GM12874 (cell line): ENCODE measurements at regions not wholly inside any gene's neighbourhood (a gene's known extent, or its start where the extent isn't known, plus 50 kb on each side); places are given as distances from the start of the nearest gene placed in this dataset.

Experiments
- CTCF ChIP-seq: IDR thresholded peaks from 2 replicates; pipeline ENCODE4 v1.5.1; 2011; ENCODE audit warnings: low read depth, mild to moderate bottlenecking, control low read depth, low read length, moderate library complexity; ENCODE audit not compliant: insufficient read depth

- TF ChIP-seq CTCF = no peak
Observed at GRCh38 chr14:34065236-34065635, 114.4 kb upstream of the EGLN3 start.

DNA sequence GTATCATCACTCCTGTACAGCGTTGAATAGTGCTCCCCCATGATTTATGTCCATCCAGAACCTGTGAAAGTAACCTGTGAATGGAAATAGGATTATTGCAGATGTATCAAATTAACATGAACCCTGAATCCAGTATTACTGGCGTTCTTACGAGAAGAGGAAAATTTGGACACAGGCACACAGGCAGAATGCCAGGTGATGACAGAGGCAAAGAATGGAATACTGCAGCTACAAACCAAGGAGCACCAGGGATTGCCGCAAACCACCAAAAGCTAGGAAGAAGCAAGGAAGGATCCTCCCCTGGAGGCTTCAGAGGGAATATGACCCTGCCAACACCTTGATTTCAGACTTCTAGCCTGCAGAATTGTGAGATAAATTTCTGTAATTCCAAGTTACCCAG, 113.5 kb upstream of the EGLN3 start:
- TF ChIP-seq CTCF = no peak

DNA sequence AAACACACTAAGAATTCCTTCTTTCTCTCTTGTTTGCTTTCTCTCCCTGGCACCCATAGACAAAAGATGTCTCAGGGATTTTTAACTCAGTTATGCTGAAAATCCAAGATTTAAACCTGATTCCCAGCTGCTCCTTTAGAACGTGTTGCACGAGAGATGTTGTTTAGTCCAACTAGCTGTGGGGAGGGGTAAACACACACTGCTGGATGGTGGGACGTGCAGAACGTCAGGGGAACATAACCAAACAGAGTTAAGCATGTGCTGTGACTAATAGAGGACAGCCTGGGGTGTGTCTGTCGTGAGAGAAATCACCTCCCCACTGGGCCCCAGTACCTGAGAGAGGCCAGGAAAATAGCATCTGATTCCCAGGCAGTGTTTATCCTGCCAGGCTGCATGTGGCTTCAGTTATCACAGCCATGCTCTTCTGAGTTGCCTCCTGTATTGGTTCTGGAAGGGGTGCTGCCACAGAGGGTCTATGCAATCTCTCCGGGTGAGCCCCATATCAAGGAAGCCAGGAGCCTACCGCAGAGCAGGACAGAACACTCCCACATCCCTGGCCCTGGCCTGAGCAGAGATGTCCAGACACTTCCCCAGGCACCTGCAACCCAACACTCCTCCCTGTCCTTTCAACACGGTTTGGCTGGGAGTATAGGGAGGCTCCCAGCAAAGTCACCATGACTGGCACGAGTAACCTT, 112.7 kb upstream of the EGLN3 start:
- no peak for TF ChIP-seq CTCF

GRCh38 chr14:34063042-34063441, 112.2 kb upstream of the EGLN3 start:
- TF ChIP-seq CTCF = no peak

DNA sequence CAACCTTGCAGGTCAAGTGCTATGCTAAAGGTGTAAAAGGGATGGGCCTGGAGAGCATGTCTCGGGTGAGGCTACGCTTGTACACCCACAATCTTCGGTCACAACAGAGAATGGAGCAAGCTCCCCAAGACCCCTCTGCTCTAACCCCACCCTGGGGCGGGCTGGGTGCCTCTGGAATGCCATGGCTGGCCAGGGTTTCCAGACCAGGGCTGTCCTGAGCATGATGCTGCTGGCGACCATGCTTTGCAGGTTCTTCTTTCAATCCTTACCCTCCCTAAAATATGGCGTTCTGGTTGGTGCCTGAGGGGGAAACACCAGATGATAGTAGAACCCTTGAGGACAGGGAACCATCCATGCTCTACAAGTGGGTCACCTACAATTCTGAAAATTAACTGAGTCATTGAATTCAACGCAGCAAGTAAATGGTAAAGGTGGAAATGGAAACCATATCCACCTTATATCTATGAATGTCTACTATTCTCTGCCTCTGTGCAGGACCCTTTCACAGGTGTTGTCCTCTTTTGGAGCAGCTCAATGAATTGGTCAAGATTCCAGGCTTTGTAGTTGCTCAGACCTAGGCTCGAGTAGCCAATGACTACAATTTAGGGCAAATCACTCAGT, 111.6 kb upstream of the EGLN3 start:
- TF ChIP-seq CTCF = no peak

DNA sequence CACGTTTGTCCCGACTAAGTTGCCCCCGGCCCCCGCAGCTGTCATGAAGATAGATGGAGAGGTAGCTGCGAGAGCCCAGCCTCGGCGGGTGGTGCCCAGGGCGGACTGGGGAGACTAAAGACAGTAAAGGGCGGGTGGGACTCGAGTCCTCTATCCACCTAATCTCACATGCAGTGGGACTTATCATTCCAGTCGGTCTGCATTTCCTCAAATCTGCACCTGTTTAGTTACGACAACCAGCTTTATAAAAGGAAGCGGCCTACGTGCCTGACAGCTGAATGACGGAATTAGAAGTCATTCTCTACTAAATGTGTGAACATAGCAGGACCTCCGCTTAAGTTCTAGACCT, 109.8 kb upstream of the EGLN3 start:
- no peak for TF ChIP-seq CTCF

DNA sequence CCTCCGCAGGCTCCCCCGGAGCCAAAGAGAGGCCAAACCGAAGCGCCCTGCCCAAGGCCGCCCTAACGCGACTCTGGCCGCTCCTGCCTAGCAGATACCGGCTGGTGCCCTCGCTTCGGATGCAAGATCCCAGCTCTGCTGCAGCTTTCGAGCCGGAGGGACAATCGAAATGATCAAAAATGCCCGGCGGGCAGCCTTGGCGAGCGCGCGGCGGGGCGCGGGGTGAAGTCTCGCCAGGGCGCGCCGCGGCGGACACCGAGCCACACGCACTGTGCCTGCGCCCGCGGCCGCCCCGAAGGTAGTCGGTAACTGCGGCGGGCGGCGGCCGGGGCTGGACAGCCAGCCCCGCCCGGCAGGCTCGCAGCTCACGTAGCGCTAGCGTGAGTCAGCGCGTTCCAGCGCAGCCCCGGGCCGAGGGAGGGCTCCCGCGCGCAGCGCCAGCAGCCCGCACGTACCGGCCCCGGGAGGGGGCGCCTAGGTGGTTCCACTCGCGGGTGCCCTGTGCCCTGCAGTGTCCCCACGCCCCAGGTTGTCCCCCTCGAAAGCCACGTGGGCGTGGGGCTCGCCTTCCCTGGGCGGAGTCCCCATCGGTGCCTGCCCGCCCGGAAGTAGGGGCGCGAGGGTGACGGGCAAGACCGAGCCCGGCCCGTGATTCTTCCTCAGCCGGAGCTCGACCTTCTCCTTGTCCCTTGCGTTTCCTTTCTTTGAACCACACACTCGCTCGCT, 109.2 kb upstream of the EGLN3 start:
- TF ChIP-seq CTCF = peak; percentile 40; the same call in 1 of the 2 replicates
